ENCODE measurements at regions not wholly inside any gene's neighbourhood (a gene's known extent, or its start where the extent isn't known, plus 50 kb on each side); places are given as distances from the start of the nearest gene placed in this dataset.

DNA sequence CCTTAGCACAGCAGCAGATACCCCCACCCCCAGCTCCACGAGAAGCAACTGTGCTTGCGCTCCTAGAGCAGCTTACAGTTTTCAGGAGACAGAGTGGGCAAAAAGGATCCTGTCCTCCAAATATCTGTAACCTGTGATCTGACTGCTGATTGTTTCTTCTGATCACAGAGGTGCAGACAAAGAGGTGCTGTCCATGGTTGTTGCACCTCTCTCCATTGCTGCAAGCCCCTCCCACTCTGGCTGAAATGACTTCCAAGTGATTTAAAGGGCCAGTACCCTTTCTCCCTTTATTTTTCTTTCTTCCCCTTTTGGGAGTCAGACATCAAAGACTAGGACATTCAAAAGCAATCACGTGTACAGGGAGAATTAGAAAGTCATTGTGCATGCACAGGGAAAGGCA, 205.3 kb upstream of the GEMIN8 start:
- CTCF ChIA-PET: no interaction called here

DNA sequence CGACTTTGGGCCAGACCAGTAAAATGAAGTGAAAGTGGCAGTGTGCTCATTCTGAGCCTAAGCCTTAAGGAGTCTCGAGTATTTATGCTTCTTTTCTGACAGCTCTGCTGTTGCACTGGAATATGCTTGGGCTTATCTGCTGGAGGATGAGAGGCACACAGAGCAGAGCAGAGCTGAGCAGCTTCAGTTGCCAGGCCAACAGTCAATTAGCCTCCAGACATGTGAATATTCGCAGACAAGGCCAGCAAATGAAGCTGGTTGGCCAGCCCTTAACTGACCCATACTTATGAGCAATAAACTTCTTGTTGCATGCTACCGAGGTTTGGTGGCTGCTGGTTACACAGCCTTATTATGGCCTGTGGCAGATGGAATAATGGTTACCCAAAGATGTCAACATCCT, 203.0 kb upstream of the GEMIN8 start:
- ChIA-PET CTCF (no interaction called here), POLR2A (no interaction called here)
- H3K4me1 Mint-ChIP-seq (ENCODE audit: low read depth): no peaks in the 10 kb centered on the region
- intact Hi-C loops (cut with micrococcal nuclease): no loop called here
- H3K27me3 Mint-ChIP-seq: no peaks in the 10 kb centered on the region
- no peak overlapping the region for H3K4me3 Mint-ChIP-seq
- H3K36me3 Mint-ChIP-seq: no peaks in the 10 kb centered on the region
- H3K27ac Mint-ChIP-seq: no peak overlapping the region
- peaks cover 4% of the 10 kb centered on the region for H3K9me3 Mint-ChIP-seq
- no peak for DNase-seq

More for the DNA sequence above, 205.3 kb upstream of the GEMIN8 start:
- Mint-ChIP-seq H3K27ac (no peak overlapping the region), H3K27me3 (no peaks in the 10 kb centered on the region), H3K4me3 (no peak overlapping the region), H3K9me3 (no peaks in the 10 kb centered on the region), H3K36me3 (no peaks in the 10 kb centered on the region), H3K4me1 (ENCODE audit: low read depth) (no peaks in the 10 kb centered on the region)
- POLR2A ChIA-PET: no interaction called here
- no peak for DNase-seq
- intact Hi-C loops (cut with micrococcal nuclease): no loop called here

DNA sequence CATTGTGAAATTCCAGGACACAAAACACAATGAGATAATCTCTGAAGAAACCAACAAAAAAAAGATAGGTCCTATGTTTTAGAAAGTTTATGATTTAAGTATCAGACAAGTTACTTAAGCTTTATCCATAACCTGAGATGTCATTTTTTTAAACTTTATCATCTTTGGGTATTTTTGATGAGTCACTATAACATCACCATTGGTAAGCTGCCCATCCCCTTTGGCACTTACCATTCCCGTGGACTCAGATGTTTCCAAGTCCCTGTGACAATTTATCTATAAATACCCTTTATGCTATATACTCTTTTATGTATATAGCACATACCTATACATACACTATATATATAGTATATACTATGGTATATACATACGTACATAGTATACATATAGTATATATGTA, 198.9 kb upstream of the GEMIN8 start:
- Mint-ChIP-seq H3K36me3 (no peaks in the 10 kb centered on the region), H3K9me3 (peaks cover 7% of the 10 kb centered on the region), H3K4me3 (no peak overlapping the region), H3K27me3 (no peaks in the 10 kb centered on the region), H3K4me1 (ENCODE audit: low read depth) (no peaks in the 10 kb centered on the region), H3K27ac (no peak overlapping the region)
- ChIA-PET POLR2A (no interaction called here), CTCF (no interaction called here)
- no peak for DNase-seq
- intact Hi-C loops (cut with micrococcal nuclease): no loop called here

DNA sequence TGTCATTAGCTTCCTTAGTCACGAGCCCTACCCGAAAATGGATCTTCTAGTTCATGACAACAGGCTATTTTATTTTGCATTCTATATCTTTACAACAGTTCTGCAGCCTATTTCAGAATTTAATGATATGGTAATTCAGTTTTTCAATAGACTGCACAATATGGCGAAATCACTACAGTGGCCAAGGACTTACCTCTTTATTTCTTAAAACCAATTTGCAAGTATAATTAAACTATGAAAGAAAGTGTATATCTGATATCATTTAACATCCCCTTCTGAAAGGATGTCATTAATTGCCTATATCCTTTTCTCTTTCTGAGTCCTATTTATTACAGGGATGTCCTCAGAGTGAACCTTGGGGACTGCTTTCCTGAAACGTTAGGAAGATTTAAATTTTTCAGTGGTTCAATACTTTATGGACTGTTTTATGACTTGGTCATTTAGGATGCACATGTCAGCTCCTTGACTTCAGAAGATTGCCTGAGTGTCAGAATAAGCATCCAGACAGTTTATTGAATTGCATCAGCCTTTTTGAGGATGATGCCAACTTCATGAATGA, 190.8 kb upstream of the GEMIN8 start:
- intact Hi-C loops (cut with micrococcal nuclease): no loop called here
- POLR2A ChIA-PET: no interaction called here
- no peaks in the 10 kb centered on the region for H3K36me3 Mint-ChIP-seq

DNA sequence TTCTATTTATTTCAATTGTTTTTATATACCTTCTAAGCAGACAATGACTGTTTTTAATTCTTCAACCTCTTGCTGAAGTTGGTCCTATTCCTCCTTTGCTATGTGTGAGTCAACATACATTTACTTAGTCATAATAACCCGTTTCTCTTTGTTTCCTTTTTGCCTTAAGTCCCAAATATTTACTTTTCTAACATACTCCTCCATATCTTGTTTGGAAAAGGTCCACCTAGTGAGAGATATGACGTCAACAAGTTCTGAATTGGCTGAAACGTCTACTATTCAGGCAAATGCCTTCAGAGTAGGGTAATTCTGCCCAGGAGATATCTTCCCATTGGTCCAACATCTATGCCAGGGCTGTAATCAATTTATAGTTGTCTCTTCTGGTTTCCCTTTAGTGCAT, 179.3 kb upstream of the GEMIN8 start:
- intact Hi-C loops (cut with micrococcal nuclease): no loop called here
- H3K27ac Mint-ChIP-seq: no peak overlapping the region
- ChIA-PET CTCF (no interaction called here), POLR2A (no interaction called here)
- no peak overlapping the region for H3K4me3 Mint-ChIP-seq
- peaks cover 2% of the 10 kb centered on the region for H3K9me3 Mint-ChIP-seq
- H3K36me3 Mint-ChIP-seq: no peaks in the 10 kb centered on the region
- no peaks in the 10 kb centered on the region for H3K4me1 Mint-ChIP-seq (ENCODE audit: low read depth)
- no peak for DNase-seq
- no peaks in the 10 kb centered on the region for H3K27me3 Mint-ChIP-seq

More for the DNA sequence above, 190.8 kb upstream of the GEMIN8 start:
- H3K27me3 Mint-ChIP-seq: no peaks in the 10 kb centered on the region
- H3K27ac Mint-ChIP-seq: no peak overlapping the region
- CTCF ChIA-PET: no interaction called here
- DNase-seq: no peak
- H3K4me1 Mint-ChIP-seq (ENCODE audit: low read depth): no peaks in the 10 kb centered on the region
- H3K9me3 Mint-ChIP-seq: no peaks in the 10 kb centered on the region
- H3K4me3 Mint-ChIP-seq: no peak overlapping the region

DNA sequence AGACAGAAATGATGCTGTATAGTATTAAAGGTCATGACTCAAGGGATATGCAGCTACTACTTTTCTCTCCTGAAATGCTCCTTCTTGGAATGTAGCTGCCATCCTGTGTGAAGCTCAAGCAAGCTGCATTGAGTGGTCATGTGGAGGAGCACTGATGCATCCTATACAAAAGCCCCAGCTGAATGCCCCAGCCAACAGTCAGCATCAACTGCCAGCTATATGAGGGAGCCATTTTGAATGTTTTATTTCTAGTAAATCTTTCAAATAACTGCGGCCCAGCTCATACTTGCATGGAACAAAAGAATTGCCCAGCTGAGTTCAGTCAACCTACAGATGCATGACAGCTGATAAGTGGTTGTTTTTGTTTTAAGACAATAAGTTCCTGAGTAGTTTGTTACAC, 165.0 kb upstream of the GEMIN8 start:
- CTCF ChIA-PET: no interaction called here
- no peaks in the 10 kb centered on the region for H3K4me1 Mint-ChIP-seq (ENCODE audit: low read depth)
- intact Hi-C loops (cut with micrococcal nuclease): no loop called here
- no peaks in the 10 kb centered on the region for H3K9me3 Mint-ChIP-seq
- H3K27ac Mint-ChIP-seq: no peak overlapping the region
- DNase-seq: no peak
- POLR2A ChIA-PET: no interaction called here
- no peaks in the 10 kb centered on the region for H3K27me3 Mint-ChIP-seq
- no peaks in the 10 kb centered on the region for H3K36me3 Mint-ChIP-seq
- no peak overlapping the region for H3K4me3 Mint-ChIP-seq

DNA sequence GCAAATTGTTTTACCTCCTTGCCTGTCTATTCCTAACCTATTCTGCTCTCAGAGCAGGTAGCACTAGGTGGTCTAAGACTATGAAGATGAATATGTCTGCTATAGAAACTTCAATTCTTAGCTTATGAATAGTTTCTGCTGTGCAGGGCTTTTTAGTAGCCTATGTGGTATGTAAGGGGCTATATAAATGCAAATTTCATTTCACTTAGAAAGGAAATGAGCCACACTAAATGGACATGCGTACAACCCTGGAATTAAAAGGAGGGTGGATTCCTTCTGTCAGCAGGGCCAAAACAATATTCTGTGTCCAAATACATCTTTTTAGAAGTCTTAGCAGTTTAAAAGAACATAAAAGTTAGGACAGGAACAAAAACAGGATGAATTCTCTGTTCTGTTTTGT, 163.9 kb upstream of the GEMIN8 start:
- no peaks in the 10 kb centered on the region for H3K4me1 Mint-ChIP-seq (ENCODE audit: low read depth)
- DNase-seq: no peak
- H3K4me3 Mint-ChIP-seq: no peak overlapping the region
- H3K27ac Mint-ChIP-seq: no peak overlapping the region
- CTCF ChIA-PET: no interaction called here
- no peaks in the 10 kb centered on the region for H3K27me3 Mint-ChIP-seq
- no peaks in the 10 kb centered on the region for H3K36me3 Mint-ChIP-seq
- POLR2A ChIA-PET: no interaction called here
- intact Hi-C loops (cut with micrococcal nuclease): no loop called here
- H3K9me3 Mint-ChIP-seq: no peaks in the 10 kb centered on the region

DNA sequence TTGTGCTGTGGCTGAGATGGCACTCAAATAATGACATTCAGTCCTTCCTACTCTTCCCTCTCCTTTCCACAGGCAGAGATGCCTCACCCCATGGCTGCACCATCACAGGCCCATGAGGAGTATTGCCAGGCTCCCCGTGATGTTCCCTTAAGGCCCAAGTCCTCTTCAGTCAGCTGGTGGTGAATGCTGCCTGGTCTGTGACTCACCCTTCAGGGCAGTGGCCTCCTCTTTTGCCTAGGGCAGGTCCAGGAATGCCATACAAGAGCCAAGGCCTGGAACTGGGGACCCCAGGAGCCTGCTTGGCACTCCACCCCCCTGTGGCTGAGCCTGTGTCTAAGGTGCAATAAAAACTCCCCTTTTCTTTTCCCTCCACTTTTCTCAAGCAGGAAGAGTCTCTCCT, 144.2 kb upstream of the GEMIN8 start:
- peaks cover 1% of the 10 kb centered on the region for H3K27me3 Mint-ChIP-seq
- CTCF ChIA-PET: no interaction called here
- H3K27ac Mint-ChIP-seq: no peak overlapping the region
- no peaks in the 10 kb centered on the region for H3K4me1 Mint-ChIP-seq (ENCODE audit: low read depth)
- intact Hi-C loops (cut with micrococcal nuclease): no loop called here
- POLR2A ChIA-PET: no interaction called here
- no peaks in the 10 kb centered on the region for H3K36me3 Mint-ChIP-seq
- no peak overlapping the region for H3K4me3 Mint-ChIP-seq
- DNase-seq: no peak
- no peaks in the 10 kb centered on the region for H3K9me3 Mint-ChIP-seq

DNA sequence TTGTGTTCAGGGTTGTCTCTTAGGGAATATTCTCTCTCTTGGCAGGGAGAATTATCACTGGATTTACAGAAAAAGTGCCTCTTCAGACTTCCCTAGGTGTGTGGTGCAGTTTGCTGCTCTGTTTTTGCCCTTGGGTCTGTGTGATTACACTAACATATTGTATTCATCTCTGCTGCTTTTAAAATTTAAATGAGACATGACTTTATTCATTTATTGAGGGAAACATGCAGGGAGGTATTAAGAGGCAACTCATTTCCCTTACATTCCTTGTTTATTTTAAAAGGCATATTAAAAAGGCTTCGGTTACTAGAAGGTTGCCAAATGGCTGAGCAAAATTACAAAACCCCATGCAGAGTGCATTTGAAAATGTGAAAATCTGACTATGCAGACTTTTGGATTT, 135.1 kb upstream of the GEMIN8 start:
- ChIA-PET CTCF (no interaction called here), POLR2A (no interaction called here)
- Mint-ChIP-seq H3K36me3 (no peaks in the 10 kb centered on the region), H3K27ac (no peak overlapping the region), H3K27me3 (no peaks in the 10 kb centered on the region), H3K9me3 (no peaks in the 10 kb centered on the region), H3K4me3 (no peak overlapping the region), H3K4me1 (ENCODE audit: low read depth) (no peaks in the 10 kb centered on the region)
- no peak for DNase-seq
- intact Hi-C loops (cut with micrococcal nuclease): no loop called here

DNA sequence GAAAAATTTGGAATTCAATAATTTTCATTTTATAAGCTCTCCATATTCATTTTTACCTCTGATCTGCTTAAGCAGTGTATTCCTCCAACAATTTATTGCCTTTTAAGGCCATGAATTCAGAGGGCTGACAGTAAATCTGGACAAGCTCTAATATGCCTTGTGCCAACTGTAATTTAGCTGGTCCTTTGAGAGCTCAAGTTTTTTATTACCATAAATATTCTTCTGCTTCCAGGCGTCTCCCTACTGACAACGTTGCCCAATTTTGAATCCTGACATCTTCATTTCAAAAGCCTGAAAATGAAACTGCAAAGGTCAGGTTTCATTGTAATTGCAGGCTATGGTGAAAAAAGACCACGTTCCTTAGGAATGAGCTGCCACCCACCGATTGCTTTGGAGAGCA, 95.8 kb upstream of the GEMIN8 start:
- H3K9me3 Mint-ChIP-seq: no peaks in the 10 kb centered on the region
- H3K4me1 Mint-ChIP-seq (ENCODE audit: low read depth): no peaks in the 10 kb centered on the region
- no peak for DNase-seq
- ChIA-PET CTCF (no interaction called here), POLR2A (no interaction called here)
- H3K4me3 Mint-ChIP-seq: no peak overlapping the region
- intact Hi-C loops (cut with micrococcal nuclease): no loop called here
- H3K27me3 Mint-ChIP-seq: peaks cover under 1% of the 10 kb centered on the region
- no peak overlapping the region for H3K27ac Mint-ChIP-seq
- no peaks in the 10 kb centered on the region for H3K36me3 Mint-ChIP-seq

DNA sequence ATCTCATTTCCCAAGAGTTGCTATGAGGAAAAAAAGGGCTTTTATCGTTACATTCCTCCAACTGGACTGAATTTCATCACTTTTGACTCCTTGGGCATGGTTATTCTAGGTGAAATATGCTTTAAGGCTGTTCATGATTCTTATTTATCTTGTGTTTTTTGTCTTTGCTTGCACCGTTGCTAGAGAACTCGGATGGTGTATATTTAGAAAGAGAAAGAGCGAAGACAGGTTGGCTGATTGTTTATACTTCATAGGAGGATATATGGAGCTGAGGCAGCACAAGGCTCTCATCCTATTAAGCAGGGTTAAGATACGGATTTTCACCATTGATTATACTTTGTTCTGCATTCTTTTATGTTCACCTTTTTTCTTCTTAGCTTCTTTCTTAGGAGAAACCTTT, 94.9 kb upstream of the GEMIN8 start:
- DNase-seq: no peak
- Mint-ChIP-seq H3K4me1 (ENCODE audit: low read depth) (no peaks in the 10 kb centered on the region), H3K27me3 (no peaks in the 10 kb centered on the region), H3K9me3 (no peaks in the 10 kb centered on the region), H3K36me3 (no peaks in the 10 kb centered on the region), H3K27ac (no peak overlapping the region), H3K4me3 (no peak overlapping the region)
- intact Hi-C loops (cut with micrococcal nuclease): no loop called here
- ChIA-PET CTCF (interaction anchor here (0.5 kb wide), 1 partner anchor 447 kb away, joined by 3 read pairs; no protein-coding TSS in a partner anchor), POLR2A (no interaction called here)

DNA sequence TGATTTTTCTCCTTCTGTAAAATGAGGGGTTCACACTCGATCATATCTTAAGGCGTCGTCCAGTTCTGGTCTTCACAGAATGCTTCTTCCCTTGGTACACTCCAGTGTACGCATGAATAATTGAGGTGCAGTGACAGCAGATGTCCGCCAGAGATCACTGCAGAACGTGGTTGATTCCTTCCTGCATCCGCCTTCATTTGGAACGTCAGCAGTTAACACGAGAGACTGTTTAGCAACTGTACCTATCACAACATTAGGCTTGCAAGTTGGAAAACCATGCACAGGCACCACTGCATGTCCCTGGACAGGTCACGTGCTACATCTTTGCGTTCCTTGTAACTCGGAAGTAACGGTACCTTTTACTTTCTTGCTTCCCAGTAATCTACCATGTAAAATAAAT, 66.0 kb upstream of the GEMIN8 start:
- Mint-ChIP-seq H3K27me3 (no peaks in the 10 kb centered on the region), H3K4me3 (no peak overlapping the region), H3K27ac (no peak overlapping the region), H3K4me1 (ENCODE audit: low read depth) (no peaks in the 10 kb centered on the region), H3K36me3 (no peaks in the 10 kb centered on the region), H3K9me3 (no peaks in the 10 kb centered on the region)
- CTCF ChIA-PET: interaction anchor here (0.8 to 1.5 kb wide), 3 partner anchors 306 to 1048 kb away, joined by 3 read pairs; no protein-coding TSS in a partner anchor
- peak; percentile 50 for DNase-seq
- intact Hi-C loops (cut with micrococcal nuclease): loop anchor here (1.0 to 10.0 kb wide), 4 partner anchors 433 to 1147 kb away; no protein-coding TSS in a partner anchor
- POLR2A ChIA-PET: no interaction called here

DNA sequence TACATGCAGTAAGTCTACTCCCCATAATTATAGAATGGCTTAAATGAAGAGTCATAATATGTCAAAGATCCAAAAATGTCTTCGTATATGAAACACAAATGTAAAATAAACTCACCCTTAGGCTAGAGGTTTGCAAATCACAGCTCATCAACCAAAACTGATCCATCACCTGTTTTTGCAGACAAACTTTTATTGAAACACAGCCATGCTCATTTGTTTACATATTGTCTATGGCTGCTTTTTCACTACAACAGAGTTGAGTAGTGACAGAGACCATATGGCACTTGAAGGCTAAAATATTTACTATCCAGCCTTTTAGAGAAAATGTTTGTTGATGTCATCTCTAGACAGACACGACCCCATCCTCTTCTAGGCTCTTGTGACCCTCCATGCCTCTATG, 64.5 kb upstream of the GEMIN8 start:
- no peak overlapping the region for H3K4me3 Mint-ChIP-seq
- CTCF ChIA-PET: no interaction called here
- no peak overlapping the region for H3K27ac Mint-ChIP-seq
- DNase-seq: no peak
- no peaks in the 10 kb centered on the region for H3K4me1 Mint-ChIP-seq (ENCODE audit: low read depth)
- H3K9me3 Mint-ChIP-seq: no peaks in the 10 kb centered on the region
- H3K27me3 Mint-ChIP-seq: no peaks in the 10 kb centered on the region
- POLR2A ChIA-PET: no interaction called here
- no peaks in the 10 kb centered on the region for H3K36me3 Mint-ChIP-seq
- intact Hi-C loops (cut with micrococcal nuclease): loop anchor here (2.0 to 10.0 kb wide), 2 partner anchors 621 to 1149 kb away; no protein-coding TSS in a partner anchor

DNA sequence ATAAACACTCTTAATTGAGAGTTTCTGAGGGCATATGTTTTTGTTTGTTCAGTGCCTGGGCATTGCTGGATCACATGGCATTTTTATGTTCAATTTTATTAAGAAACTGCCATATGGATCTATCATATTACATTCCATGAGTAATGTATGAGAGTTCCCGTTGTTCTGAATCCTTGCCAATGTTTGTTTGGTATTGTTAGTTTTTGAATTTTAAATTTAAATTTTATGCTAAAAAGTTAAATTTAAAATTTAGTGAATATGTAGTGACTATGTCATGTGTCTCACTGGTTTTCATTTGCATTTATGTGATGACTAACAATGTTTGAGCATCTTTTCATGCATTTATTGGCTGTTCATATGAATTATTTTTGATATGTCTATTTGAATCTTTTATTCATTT, 54.8 kb upstream of the GEMIN8 start:
- Mint-ChIP-seq H3K4me3 (no peak overlapping the region), H3K36me3 (no peaks in the 10 kb centered on the region), H3K27ac (no peak overlapping the region), H3K4me1 (ENCODE audit: low read depth) (no peaks in the 10 kb centered on the region), H3K27me3 (peaks cover 2% of the 10 kb centered on the region), H3K9me3 (no peaks in the 10 kb centered on the region)
- DNase-seq: no peak
- CTCF ChIA-PET: no interaction called here
- intact Hi-C loops (cut with micrococcal nuclease): no loop called here
- POLR2A ChIA-PET: no interaction called here
